ENCODE measurements at regions not wholly inside any gene's neighbourhood (a gene's known extent, or its start where the extent isn't known, plus 50 kb on each side); places are given as distances from the start of the nearest gene placed in this dataset.
A peak's percentile ranks its signal among the peaks of the same experiment; 100 is the strongest.

DNA sequence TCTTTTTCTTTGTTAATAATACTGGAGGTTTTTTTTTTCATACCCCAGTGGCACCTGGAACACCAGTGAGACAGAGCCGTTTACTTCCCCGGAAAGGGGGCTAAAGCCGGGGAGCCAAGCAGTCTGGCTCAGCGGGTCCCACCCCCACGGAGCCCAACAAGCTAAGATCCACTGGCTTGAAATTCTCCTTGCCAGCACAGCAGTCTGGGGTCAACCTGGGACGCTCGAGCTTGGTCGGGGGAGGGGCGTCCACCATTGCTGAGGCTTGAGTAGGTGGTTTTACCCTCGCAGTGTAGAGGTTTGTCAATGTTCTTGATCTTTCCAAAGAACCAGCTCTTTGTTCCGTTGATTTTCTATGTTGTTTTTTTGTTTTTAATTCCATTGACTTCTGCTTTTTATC, 94.6 kb upstream of the DIAPH3 start:
- Mint-ChIP-seq H3K4me3 (ENCODE audit: unreplicated experiment) (no peak overlapping the region), H3K27me3 (ENCODE audit: unreplicated experiment) (peaks cover 2% of the 10 kb centered on the region), H3K27ac (ENCODE audit: unreplicated experiment) (no peak overlapping the region), H3K36me3 (ENCODE audit: low read depth, unreplicated experiment) (no peaks in the 10 kb centered on the region), H3K4me1 (ENCODE audit: unreplicated experiment) (peaks cover 2% of the 10 kb centered on the region), H3K9me3 (ENCODE audit: unreplicated experiment) (no peaks in the 10 kb centered on the region)
- TF ChIP-seq, protein P1, sequence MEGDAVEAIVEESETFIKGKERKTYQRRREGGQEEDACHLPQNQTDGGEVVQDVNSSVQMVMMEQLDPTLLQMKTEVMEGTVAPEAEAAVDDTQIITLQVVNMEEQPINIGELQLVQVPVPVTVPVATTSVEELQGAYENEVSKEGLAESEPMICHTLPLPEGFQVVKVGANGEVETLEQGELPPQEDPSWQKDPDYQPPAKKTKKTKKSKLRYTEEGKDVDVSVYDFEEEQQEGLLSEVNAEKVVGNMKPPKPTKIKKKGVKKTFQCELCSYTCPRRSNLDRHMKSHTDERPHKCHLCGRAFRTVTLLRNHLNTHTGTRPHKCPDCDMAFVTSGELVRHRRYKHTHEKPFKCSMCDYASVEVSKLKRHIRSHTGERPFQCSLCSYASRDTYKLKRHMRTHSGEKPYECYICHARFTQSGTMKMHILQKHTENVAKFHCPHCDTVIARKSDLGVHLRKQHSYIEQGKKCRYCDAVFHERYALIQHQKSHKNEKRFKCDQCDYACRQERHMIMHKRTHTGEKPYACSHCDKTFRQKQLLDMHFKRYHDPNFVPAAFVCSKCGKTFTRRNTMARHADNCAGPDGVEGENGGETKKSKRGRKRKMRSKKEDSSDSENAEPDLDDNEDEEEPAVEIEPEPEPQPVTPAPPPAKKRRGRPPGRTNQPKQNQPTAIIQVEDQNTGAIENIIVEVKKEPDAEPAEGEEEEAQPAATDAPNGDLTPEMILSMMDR (IDR thresholded peaks at IDR 0.05; ENCODE audit: unreplicated experiment): no peak
- no peak for DNase-seq (ENCODE audit: low spot score)

DNA sequence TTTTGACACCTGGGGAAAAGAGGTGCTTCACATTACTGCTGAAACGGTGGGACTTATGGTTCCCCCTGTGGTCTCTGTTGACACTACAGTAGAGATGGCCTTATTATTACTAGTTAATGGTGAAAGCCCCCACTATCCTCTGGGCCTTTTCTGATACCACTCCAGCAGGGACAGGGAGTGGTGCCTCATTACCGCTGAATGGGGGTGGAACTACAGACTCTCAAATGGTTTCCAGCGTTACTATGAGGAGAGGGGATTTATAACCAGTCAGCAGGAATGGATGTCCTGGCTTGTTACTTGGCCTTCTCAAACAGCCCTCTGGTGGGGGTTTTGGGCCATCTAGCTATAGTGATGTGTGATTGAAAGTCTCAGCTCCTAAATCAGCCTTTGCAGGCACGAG, 96.7 kb upstream of the DIAPH3 start:
- Mint-ChIP-seq H3K27me3 (ENCODE audit: unreplicated experiment) (no peaks in the 10 kb centered on the region), H3K36me3 (ENCODE audit: low read depth, unreplicated experiment) (no peaks in the 10 kb centered on the region), H3K9me3 (ENCODE audit: unreplicated experiment) (no peaks in the 10 kb centered on the region), H3K4me3 (ENCODE audit: unreplicated experiment) (no peak overlapping the region), H3K4me1 (ENCODE audit: unreplicated experiment) (peaks cover 2% of the 10 kb centered on the region), H3K27ac (ENCODE audit: unreplicated experiment) (no peak overlapping the region)
- TF ChIP-seq, protein P1 (IDR thresholded peaks at IDR 0.05; ENCODE audit: unreplicated experiment): peak; percentile 28
- no peak for DNase-seq (ENCODE audit: low spot score)

DNA sequence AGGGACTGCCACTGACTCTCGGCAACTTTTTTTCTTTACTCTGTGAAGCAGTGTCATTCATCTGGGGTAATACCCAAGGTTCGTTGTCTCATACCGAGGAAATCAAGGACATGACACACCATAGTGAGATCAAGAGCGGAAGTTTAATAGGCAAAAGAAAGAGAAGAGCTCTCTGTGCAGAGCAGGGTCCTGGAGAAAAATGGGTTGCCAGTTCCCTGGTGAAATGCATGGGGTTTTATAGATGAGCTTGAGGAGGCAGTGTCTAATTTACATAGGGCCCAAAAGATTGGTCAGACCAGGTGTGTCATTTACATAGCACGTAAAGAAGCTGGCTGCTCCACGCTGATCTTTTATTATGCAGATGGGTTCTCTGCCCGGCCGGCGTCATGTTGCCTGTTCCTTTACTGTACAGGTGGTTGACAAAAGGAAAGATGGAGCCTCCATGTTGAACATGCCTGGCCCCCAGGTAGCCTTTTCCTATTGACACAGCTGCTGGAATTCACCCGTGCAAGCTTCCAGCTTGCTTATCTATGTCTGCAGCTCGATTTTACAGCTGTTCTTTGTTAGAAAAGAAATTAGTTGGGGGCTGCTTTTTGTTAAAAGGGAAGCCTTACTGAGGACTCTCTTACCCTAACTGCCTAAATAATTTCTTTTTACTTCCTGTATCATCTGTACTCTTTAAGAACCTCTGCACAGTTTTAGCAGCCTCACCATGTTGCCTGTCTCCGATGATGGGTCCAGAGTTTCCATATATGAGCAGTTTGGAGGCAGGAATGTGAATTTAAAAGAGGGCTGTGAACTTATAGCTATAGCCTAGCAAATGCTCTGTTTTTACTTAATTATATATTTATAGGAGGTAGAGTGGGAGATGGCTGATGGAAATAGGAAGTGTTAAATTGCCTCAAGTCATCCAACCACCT, 98.0 kb upstream of the DIAPH3 start:
- no peak overlapping the region for H3K4me3 Mint-ChIP-seq (ENCODE audit: unreplicated experiment)
- no peaks in the 10 kb centered on the region for H3K9me3 Mint-ChIP-seq (ENCODE audit: unreplicated experiment)

DNA sequence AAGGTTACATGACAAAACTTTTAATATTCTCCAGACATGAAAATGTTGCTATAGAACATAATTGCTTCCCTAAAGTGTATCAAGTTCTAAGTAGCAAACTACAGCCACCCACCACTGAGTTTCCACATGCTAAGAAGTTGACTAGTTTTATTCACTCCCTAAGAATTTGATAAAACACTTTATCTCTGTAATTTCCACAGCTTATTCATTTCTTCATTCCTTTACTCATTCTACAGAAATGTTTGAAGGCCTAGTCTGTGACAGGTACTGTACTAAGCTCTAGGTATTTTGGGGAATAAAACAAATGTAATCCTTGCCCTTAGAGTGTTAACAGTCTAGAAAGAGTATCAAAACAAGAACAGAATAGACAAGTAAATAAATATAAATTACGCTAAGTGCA, 101.8 kb upstream of the DIAPH3 start:
- Mint-ChIP-seq H3K36me3 (ENCODE audit: low read depth, unreplicated experiment) (no peaks in the 10 kb centered on the region), H3K27ac (ENCODE audit: unreplicated experiment) (no peak overlapping the region), H3K4me3 (ENCODE audit: unreplicated experiment) (no peak overlapping the region), H3K27me3 (ENCODE audit: unreplicated experiment) (no peaks in the 10 kb centered on the region), H3K4me1 (ENCODE audit: unreplicated experiment) (peaks cover 2% of the 10 kb centered on the region), H3K9me3 (ENCODE audit: unreplicated experiment) (no peaks in the 10 kb centered on the region)
- TF ChIP-seq, protein P1 (IDR thresholded peaks at IDR 0.05; ENCODE audit: unreplicated experiment): no peak
- no peak for DNase-seq (ENCODE audit: low spot score)

More for the DNA sequence above, 98.0 kb upstream of the DIAPH3 start:
- Mint-ChIP-seq H3K36me3 (ENCODE audit: low read depth, unreplicated experiment) (no peaks in the 10 kb centered on the region), H3K4me1 (ENCODE audit: unreplicated experiment) (peaks cover 2% of the 10 kb centered on the region), H3K27ac (ENCODE audit: unreplicated experiment) (no peak overlapping the region), H3K27me3 (ENCODE audit: unreplicated experiment) (no peaks in the 10 kb centered on the region)
- no peak for DNase-seq (ENCODE audit: low spot score)
- TF ChIP-seq, protein P1 (IDR thresholded peaks at IDR 0.05; ENCODE audit: unreplicated experiment): no peak

DNA sequence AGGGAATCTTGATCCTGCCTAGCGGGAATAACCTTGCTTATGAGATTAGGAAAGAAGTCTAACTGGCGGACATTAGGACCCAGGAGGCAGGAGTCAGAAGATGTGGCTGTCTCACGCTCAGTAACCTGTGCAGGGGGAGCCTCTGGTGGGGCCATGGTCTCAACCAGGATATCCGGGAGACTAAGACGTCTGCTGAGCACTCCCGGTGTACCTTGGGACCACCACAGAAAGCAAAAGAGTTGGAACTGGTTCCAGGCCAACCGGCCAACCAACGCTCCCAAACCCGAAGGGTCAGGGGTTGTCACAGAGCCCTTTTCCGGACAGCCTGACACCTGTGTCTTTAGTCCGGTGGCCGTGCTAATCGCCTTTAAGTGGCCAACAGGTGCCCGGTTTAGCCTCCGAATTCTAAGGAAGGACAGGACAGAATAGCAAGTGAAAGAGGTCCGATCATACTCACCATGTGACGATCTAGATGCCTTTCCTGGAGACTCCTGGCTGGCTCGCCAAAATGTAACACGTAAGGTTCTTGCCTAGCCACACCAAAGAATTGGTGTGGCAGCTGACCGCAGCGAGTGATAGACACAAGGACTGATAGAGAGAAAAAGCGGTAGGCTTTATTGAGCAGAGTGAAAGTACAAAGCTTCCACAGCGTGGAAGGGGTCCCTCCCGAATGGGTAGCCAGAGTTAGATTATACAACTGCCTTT, 103.9 kb upstream of the DIAPH3 start:
- no peak overlapping the region for H3K4me3 Mint-ChIP-seq (ENCODE audit: unreplicated experiment)
- DNase-seq (ENCODE audit: low spot score): no peak
- H3K9me3 Mint-ChIP-seq (ENCODE audit: unreplicated experiment): no peaks in the 10 kb centered on the region
- H3K4me1 Mint-ChIP-seq (ENCODE audit: unreplicated experiment): peaks cover 15% of the 10 kb centered on the region
- peaks cover 3% of the 10 kb centered on the region for H3K27me3 Mint-ChIP-seq (ENCODE audit: unreplicated experiment)
- H3K27ac Mint-ChIP-seq (ENCODE audit: unreplicated experiment): no peak overlapping the region
- no peaks in the 10 kb centered on the region for H3K36me3 Mint-ChIP-seq (ENCODE audit: low read depth, unreplicated experiment)
- TF ChIP-seq, protein P1 (IDR thresholded peaks at IDR 0.05; ENCODE audit: unreplicated experiment): no peak

Measured in endothelial cell (in vitro differentiated cells).